D721Med (cell line): ENCODE measurements at regions not wholly inside any gene's neighbourhood (a gene's known extent, or its start where the extent isn't known, plus 50 kb on each side); places are given as distances from the start of the nearest gene placed in this dataset.

Source experiments
- DNase-seq: peaks from one replicate; pipeline ENCODE4 v3.0.0; 2011; ENCODE audit warnings: low spot score; ENCODE audit not compliant: insufficient read length
- FAIRE-seq: peaks from 2 replicates; lab custom pipeline; 2011; peaks lifted over from hg19 to GRCh38; lab: Jason Lieb, UNC
- CTCF ChIP-seq: IDR thresholded peaks from 2 replicates; pipeline ENCODE4 v1.5.1; 2012; ENCODE audit warnings: mild to moderate bottlenecking, control low read depth; ENCODE audit not compliant: insufficient read depth; ENCODE audit errors: missing control alignments

- FAIRE-seq = no peak
- DNase-seq = no peak
- TF ChIP-seq CTCF = no peak
These were observed 869.6 kb downstream of the MAT2B start for GRCh38 chr5:164375051-164375450.

- TF ChIP-seq CTCF = no peak
These were observed 871.4 kb downstream of the MAT2B start for GRCh38 chr5:164376843-164377242.

GRCh38 chr5:164377746-164378145 lies 872.3 kb downstream of the MAT2B start:
- DNase-seq (no peak), FAIRE-seq (peak; percentile 96)
- TF ChIP-seq CTCF = no peak

More at GRCh38 chr5:164376843-164377242, 871.4 kb downstream of the MAT2B start:
- DNase-seq = no peak
- no peak for FAIRE-seq

GRCh38 chr5:164383662-164384061 lies 878.2 kb downstream of the MAT2B start:
- DNase-seq (no peak), FAIRE-seq (no peak)
- no peak for TF ChIP-seq CTCF

GRCh38 chr5:164392531-164392930 lies 887.1 kb downstream of the MAT2B start:
- FAIRE-seq (no peak), DNase-seq (no peak)
- no peak for TF ChIP-seq CTCF

- TF ChIP-seq CTCF = no peak
- FAIRE-seq (no peak), DNase-seq (no peak)
These were observed 889.3 kb downstream of the MAT2B start for GRCh38 chr5:164394686-164395194.

- FAIRE-seq = no peak
These were observed 907.1 kb downstream of the MAT2B start for GRCh38 chr5:164412531-164412930.

More at GRCh38 chr5:164412531-164412930, 907.1 kb downstream of the MAT2B start:
- no peak for DNase-seq
- TF ChIP-seq CTCF = no peak
